ENCODE measurements at regions not wholly inside any gene's neighbourhood (a gene's known extent, or its start where the extent isn't known, plus 50 kb on each side); places are given as distances from the start of the nearest gene placed in this dataset.

GRCh38 chr16:8158051-8158450 is 432.3 kb downstream of the TMEM114 start:
- H4K20me1 ChIP-seq (ENCODE audit: low read depth, low read length) = no peaks in the 10 kb centered on the region
- no peaks in the 10 kb centered on the region for H3K9me3 ChIP-seq (ENCODE audit: insufficient read depth, low read length)
- no peak overlapping the region for H2AFZ ChIP-seq (ENCODE audit: low read depth, low read length, severe bottlenecking)
- H3K27me3 ChIP-seq (ENCODE audit: low read length) = no peaks in the 10 kb centered on the region
- H3K4me2 ChIP-seq (ENCODE audit: low read depth, low read length, poor library complexity, severe bottlenecking) = no peak overlapping the region
- H3K4me3 ChIP-seq (ENCODE audit: insufficient read depth, low read length, poor library complexity, severe bottlenecking) = no peak overlapping the region
- TF ChIP-seq CTCF (IDR thresholded peaks at IDR 0.05; ENCODE audit: insufficient read depth, low read length, poor library complexity, severe bottlenecking) (no peak), EZH2phosphoT487 (conservative IDR thresholded peaks at IDR 0.05; ENCODE audit: low read length) (no peak)
- H3K9ac ChIP-seq (ENCODE audit: low read length) = no peak overlapping the region
- H3F3A ChIP-seq (ENCODE audit: insufficient read depth) = no peaks in the 10 kb centered on the region
- no peak overlapping the region for H3K27ac ChIP-seq (ENCODE audit: low read depth, low read length)
- H3K36me3 ChIP-seq (ENCODE audit: low read length) = no peaks in the 10 kb centered on the region
- H3K79me2 ChIP-seq (ENCODE audit: insufficient read depth, low read length) = no peaks in the 10 kb centered on the region
- H3K9me2 ChIP-seq (replicated peaks; ENCODE audit: insufficient read depth, low read length) = no peaks in the 10 kb centered on the region

GRCh38 chr16:8155275-8155674 is 435.0 kb downstream of the TMEM114 start:
- Histone ChIP-seq H3K4me3 (ENCODE audit: insufficient read depth, low read length, poor library complexity, severe bottlenecking) (no peak overlapping the region), H3K9me2 (replicated peaks; ENCODE audit: insufficient read depth, low read length) (no peaks in the 10 kb centered on the region), H3K9ac (ENCODE audit: low read length) (no peak overlapping the region), H2AFZ (ENCODE audit: low read depth, low read length, severe bottlenecking) (no peak overlapping the region), H3K9me3 (ENCODE audit: insufficient read depth, low read length) (no peaks in the 10 kb centered on the region), H3K79me2 (ENCODE audit: insufficient read depth, low read length) (no peaks in the 10 kb centered on the region), H4K20me1 (ENCODE audit: low read depth, low read length) (no peaks in the 10 kb centered on the region), H3K27ac (ENCODE audit: low read depth, low read length) (no peak overlapping the region), H3F3A (ENCODE audit: insufficient read depth) (no peaks in the 10 kb centered on the region), H3K27me3 (ENCODE audit: low read length) (no peaks in the 10 kb centered on the region), H3K36me3 (ENCODE audit: low read length) (no peaks in the 10 kb centered on the region), H3K4me2 (ENCODE audit: low read depth, low read length, poor library complexity, severe bottlenecking) (no peak overlapping the region)
- TF ChIP-seq CTCF (IDR thresholded peaks at IDR 0.05; ENCODE audit: insufficient read depth, low read length, poor library complexity, severe bottlenecking) (no peak), EZH2phosphoT487 (conservative IDR thresholded peaks at IDR 0.05; ENCODE audit: low read length) (no peak)

GRCh38 chr16:8146256-8147012 is 443.9 kb downstream of the TMEM114 start:
- TF ChIP-seq CTCF (IDR thresholded peaks at IDR 0.05; ENCODE audit: insufficient read depth, low read length, poor library complexity, severe bottlenecking) (no peak), EZH2phosphoT487 (conservative IDR thresholded peaks at IDR 0.05; ENCODE audit: low read length) (no peak)
- H3K9ac ChIP-seq (ENCODE audit: low read length) = no peak overlapping the region

More at GRCh38 chr16:8146256-8147012, 443.9 kb downstream of the TMEM114 start:
- Histone ChIP-seq H3K9me3 (ENCODE audit: insufficient read depth, low read length) (no peaks in the 10 kb centered on the region), H3K4me2 (ENCODE audit: low read depth, low read length, poor library complexity, severe bottlenecking) (no peak overlapping the region), H3K36me3 (ENCODE audit: low read length) (no peaks in the 10 kb centered on the region), H3K9me2 (replicated peaks; ENCODE audit: insufficient read depth, low read length) (no peaks in the 10 kb centered on the region), H3F3A (ENCODE audit: insufficient read depth) (no peaks in the 10 kb centered on the region), H4K20me1 (ENCODE audit: low read depth, low read length) (no peaks in the 10 kb centered on the region), H3K79me2 (ENCODE audit: insufficient read depth, low read length) (no peaks in the 10 kb centered on the region), H3K27me3 (ENCODE audit: low read length) (no peaks in the 10 kb centered on the region), H3K4me3 (ENCODE audit: insufficient read depth, low read length, poor library complexity, severe bottlenecking) (no peak overlapping the region), H3K27ac (ENCODE audit: low read depth, low read length) (no peak overlapping the region), H2AFZ (ENCODE audit: low read depth, low read length, severe bottlenecking) (no peak overlapping the region)
